Transverse colon (tissue), 4 donors: ENCODE measurements at regions not wholly inside any gene's neighbourhood (a gene's known extent, or its start where the extent isn't known, plus 50 kb on each side); places are given as distances from the start of the nearest gene placed in this dataset.
A peak's percentile ranks its signal among the peaks of the same experiment; 100 is the strongest.

Experiments used
- DNase-seq: peaks from one replicate; pipeline ENCODE4 v3.0.0-alpha.2; 2019
- H3K27ac ChIP-seq, 4 donors: fragments of 200-600 bp; sonication (generic); 2 replicates each; pipeline ENCODE4 v1.5.1; 2016 to 2018; ENCODE audit warnings: inconsistent platforms in 4 of 4
- H3K27me3 ChIP-seq: fragments of 200-600 bp; sonication (generic); 2 replicates; pipeline ENCODE4 v1.5.1; 2017; ENCODE audit warnings: inconsistent platforms
- H3K36me3 ChIP-seq, 4 donors: fragments of 200-600 bp; sonication (generic); 2 replicates each; pipeline ENCODE4 v1.5.1; 2017 to 2019; ENCODE audit warnings: inconsistent platforms in 4 of 4
- H3K4me1 ChIP-seq, 4 donors: fragments of 200-600 bp; sonication (generic); 2 replicates each; pipeline ENCODE4 v1.5.1; 2017 to 2020; ENCODE audit warnings: inconsistent platforms in 4 of 4
- H3K4me3 ChIP-seq, 4 donors: fragments of 200-600 bp; sonication (generic); 1 replicate in 1 of 4; 2 replicates in 3 of 4; pipeline versions ENCODE4 v1.5.1 to v1.6.1; 2017 to 2019; ENCODE audit warnings: inconsistent platforms in 4 of 4
- H3K9me3 ChIP-seq, 2 donors: fragments of 200-600 bp; sonication (generic); 2 replicates each; pipeline ENCODE4 v1.5.1; 2017 to 2019; ENCODE audit warnings: inconsistent platforms in 2 of 2
- CTCF ChIP-seq, 5 experiments: fragments of 200-600 bp in 3 of 5; fragments of 450-650 bp in 2 of 5; sonication (generic) in 3 of 5; IDR thresholded peaks; 1 replicate in 2 of 5; 2 replicates in 3 of 5; pipeline ENCODE4 v1.5.1; 2016 to 2017; ENCODE audit warnings: antibody characterized with exemption in 5 of 5, inconsistent platforms in 3 of 5, mild to moderate bottlenecking in 2 of 5, moderate library complexity in 1 of 5
- EP300 ChIP-seq: sonication (generic); formaldehyde crosslinking; IDR thresholded peaks from one replicate; pipeline ENCODE4 v1.6.1; 2017; ENCODE audit warnings: antibody characterized with exemption, low read depth
- POLR2A ChIP-seq: fragments of 450-650 bp; IDR thresholded peaks from one replicate; pipeline ENCODE4 v1.6.1; 2016; ENCODE audit warnings: antibody characterized with exemption, mild to moderate bottlenecking, moderate library complexity
- POLR2AphosphoS5 ChIP-seq, 3 donors: sonication (generic); formaldehyde crosslinking; IDR thresholded peaks; one replicate each; pipeline ENCODE4 v1.6.1; 2016; ENCODE audit warnings: antibody characterized with exemption in 3 of 3
- WGBS, 2 donors: methylation state at CpG; one replicate each; pipeline ENCODE4 v1.1.5; 2018; ENCODE audit warnings: low coverage in 1 of 2; 5-methylcytosine and 5-hydroxymethylcytosine counted together
- in situ Hi-C, 4 donors: fragments of 200-750 bp; cut with MboI; loops; one replicate each; pipeline versions ENCODE4 v1.15.0 to v1.15.1; 2017; ENCODE audit warnings: low sequenced_read_pairs in 3 of 4, low pct_ligation_motif_present in 1 of 4, low pct_unique_long_range_greater_than_20kb in 1 of 4
- intact Hi-C: fragments of 100-400 bp; cut with DNase I; formaldehyde crosslinking; loops from one replicate; pipeline ENCODE4 v1.15.1; 2023; ENCODE audit warnings: low total_unique reads

GRCh38 chr4:137722910-137723309, 190.6 kb upstream of the PCDH18 start:
- no peak overlapping the region for H3K4me3 ChIP-seq
- H3K9me3 ChIP-seq = peaks cover 0 to 4% of the 10 kb centered on the region in 2 donors
- no peak overlapping the region for H3K27ac ChIP-seq
- no peaks in the 10 kb centered on the region for H3K4me1 ChIP-seq
- TF ChIP-seq POLR2A (no peak), POLR2AphosphoS5 (IDR thresholded peaks at IDR 0.05) (no peak), EP300 (no peak), CTCF (IDR thresholded peaks at IDR 0.05) (no peak)
- 68 to 79% methylated on average over 1 of the region's 1 CpG for WGBS, 2 donors
- DNase-seq = no peak
- intact Hi-C loops = no loop called here
- H3K36me3 ChIP-seq = no peaks in the 10 kb centered on the region
- in situ Hi-C loops = no loop called here
- H3K27me3 ChIP-seq = no peaks in the 10 kb centered on the region

- DNase-seq = no peak
- Histone ChIP-seq H3K9me3 (no peaks in the 10 kb centered on the region), H3K27me3 (no peaks in the 10 kb centered on the region), H3K4me3 (no peak overlapping the region), H3K4me1 (peaks cover 0 to 4% (median 2%) of the 10 kb centered on the region in 4 donors), H3K27ac (no peak overlapping the region), H3K36me3 (no peaks in the 10 kb centered on the region)
- 74% methylated on average over 2 of the region's 2 CpGs; no CpG with 5 or more reads in 1 of the 2 donors for WGBS, 2 donors
- intact Hi-C loops (no loop called here), in situ Hi-C loops (no loop called here)
- TF ChIP-seq POLR2AphosphoS5 (IDR thresholded peaks at IDR 0.05) (no peak), POLR2A (no peak), CTCF (IDR thresholded peaks at IDR 0.05) (no peak), EP300 (no peak)
These were observed 179.2 kb upstream of the PCDH18 start for GRCh38 chr4:137711502-137711901.

GRCh38 chr4:137707626-137708025, 175.3 kb upstream of the PCDH18 start:
- Histone ChIP-seq H3K27ac (peak overlapping the region in 1 of 4 donors; percentile 14), H3K4me3 (no peak overlapping the region), H3K9me3 (no peaks in the 10 kb centered on the region), H3K4me1 (peaks cover 0 to 10% (median 3%) of the 10 kb centered on the region in 4 donors), H3K36me3 (no peaks in the 10 kb centered on the region), H3K27me3 (no peaks in the 10 kb centered on the region)
- TF ChIP-seq EP300 (no peak), POLR2AphosphoS5 (IDR thresholded peaks at IDR 0.05) (no peak), POLR2A (no peak), CTCF (IDR thresholded peaks at IDR 0.05) (no peak)
- 58 to 87% methylated on average over 2 of the region's 2 CpGs for WGBS, 2 donors
- in situ Hi-C loops (loop anchor here in 1 of 4 donors (10.0 kb wide), 1 partner anchor 163 kb away; no protein-coding TSS in a partner anchor), intact Hi-C loops (no loop called here)
- DNase-seq = no peak

- TF ChIP-seq POLR2A (no peak), EP300 (no peak), POLR2AphosphoS5 (IDR thresholded peaks at IDR 0.05) (no peak), CTCF (IDR thresholded peaks at IDR 0.05) (no peak)
- Histone ChIP-seq H3K27ac (peak overlapping the region in 1 of 4 donors; percentile 14), H3K9me3 (no peaks in the 10 kb centered on the region), H3K4me1 (peaks cover 0 to 10% (median 4%) of the 10 kb centered on the region in 4 donors), H3K4me3 (no peak overlapping the region), H3K27me3 (no peaks in the 10 kb centered on the region), H3K36me3 (no peaks in the 10 kb centered on the region)
- intact Hi-C loops = no loop called here
- no peak for DNase-seq
- in situ Hi-C loops = loop anchor here in 1 of 4 donors (10.0 kb wide), 1 partner anchor 162 kb away; no protein-coding TSS in a partner anchor
These were observed 174.9 kb upstream of the PCDH18 start for GRCh38 chr4:137707102-137707620.
